ENCODE measurements at regions not wholly inside any gene's neighbourhood (a gene's known extent, or its start where the extent isn't known, plus 50 kb on each side); places are given as distances from the start of the nearest gene placed in this dataset.

- no peak for TF ChIP-seq POLR2A (IDR thresholded peaks at IDR 0.05; ENCODE audit: low read depth, low read length)
- no peak for TF ChIP-seq TAF1 (IDR thresholded peaks at IDR 0.05; ENCODE audit: borderline replicate concordance, low read depth, low read length)
Observed at GRCh38 chr2:192571636-192572035, 376.9 kb upstream of the TMEFF2 start.

Measured in GM12892 (cell line).